ENCODE measurements at regions not wholly inside any gene's neighbourhood (a gene's known extent, or its start where the extent isn't known, plus 50 kb on each side); places are given as distances from the start of the nearest gene placed in this dataset.

GRCh38 chr20:4324611-4325243, 75.6 kb upstream of the ADRA1D start:
- no peak for DNase-seq (ENCODE audit: low read depth, low spot score)
- no peak overlapping the region for H3K4me3 ChIP-seq (replicated peaks in 1 of 3; ENCODE audit: insufficient read depth in 1 of 3, low read depth in 1 of 3, low read length in 3 of 3)
- no peak for TF ChIP-seq GATA2 (IDR thresholded peaks at IDR 0.05; ENCODE audit: insufficient read depth, insufficient read length, low read depth, low read length)
- no peak for TF ChIP-seq MYC (IDR thresholded peaks at IDR 0.05; ENCODE audit: low read depth, low read length)
- TF ChIP-seq FOS (IDR thresholded peaks at IDR 0.05; ENCODE audit: borderline replicate concordance, insufficient read depth, low read length): no peak
- no peak for TF ChIP-seq MAX (IDR thresholded peaks at IDR 0.05; ENCODE audit: insufficient read depth, insufficient read length)
- no peak for TF ChIP-seq POLR2A (IDR thresholded peaks at IDR 0.05; ENCODE audit: low read depth, low read length)
- no peak for TF ChIP-seq POLR2AphosphoS5 (IDR thresholded peaks at IDR 0.05; ENCODE audit: insufficient read depth, low read depth, low read length)
- TF ChIP-seq, protein P1, sequence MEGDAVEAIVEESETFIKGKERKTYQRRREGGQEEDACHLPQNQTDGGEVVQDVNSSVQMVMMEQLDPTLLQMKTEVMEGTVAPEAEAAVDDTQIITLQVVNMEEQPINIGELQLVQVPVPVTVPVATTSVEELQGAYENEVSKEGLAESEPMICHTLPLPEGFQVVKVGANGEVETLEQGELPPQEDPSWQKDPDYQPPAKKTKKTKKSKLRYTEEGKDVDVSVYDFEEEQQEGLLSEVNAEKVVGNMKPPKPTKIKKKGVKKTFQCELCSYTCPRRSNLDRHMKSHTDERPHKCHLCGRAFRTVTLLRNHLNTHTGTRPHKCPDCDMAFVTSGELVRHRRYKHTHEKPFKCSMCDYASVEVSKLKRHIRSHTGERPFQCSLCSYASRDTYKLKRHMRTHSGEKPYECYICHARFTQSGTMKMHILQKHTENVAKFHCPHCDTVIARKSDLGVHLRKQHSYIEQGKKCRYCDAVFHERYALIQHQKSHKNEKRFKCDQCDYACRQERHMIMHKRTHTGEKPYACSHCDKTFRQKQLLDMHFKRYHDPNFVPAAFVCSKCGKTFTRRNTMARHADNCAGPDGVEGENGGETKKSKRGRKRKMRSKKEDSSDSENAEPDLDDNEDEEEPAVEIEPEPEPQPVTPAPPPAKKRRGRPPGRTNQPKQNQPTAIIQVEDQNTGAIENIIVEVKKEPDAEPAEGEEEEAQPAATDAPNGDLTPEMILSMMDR (IDR thresholded peaks at IDR 0.05; ENCODE audit: extremely low read depth in 1 of 2, insufficient read depth in 1 of 2, low read depth in 1 of 2, low read length in 2 of 2): no peak
- no peak for TF ChIP-seq EZH2 (IDR thresholded peaks at IDR 0.05; ENCODE audit: borderline replicate concordance, low read depth, low read length, severe bottlenecking)
- TF ChIP-seq JUN (IDR thresholded peaks at IDR 0.05; ENCODE audit: borderline replicate concordance, insufficient read depth, insufficient read length, low read depth): no peak
- no peak for FAIRE-seq
- dilution Hi-C loops (cut with MboI; ENCODE audit: extremely low pct_ligation_motif_present, low sequenced_read_pairs) (no loop called here), intact Hi-C loops (cut with micrococcal nuclease) (no loop called here)
- BruUV-seq (replicated peaks): no TSS peak
- H3K27ac ChIP-seq (ENCODE audit: insufficient read depth, low read depth, low read length): no peak overlapping the region
- H3K79me2 ChIP-seq (ENCODE audit: control insufficient read depth, insufficient read depth, low read length): no peaks in the 10 kb centered on the region
- H3K4me1 ChIP-seq (ENCODE audit: control insufficient read depth, extremely low read depth, insufficient read depth, low read length): no peaks in the 10 kb centered on the region
- no peak overlapping the region for H3K9ac ChIP-seq (replicated peaks; ENCODE audit: extremely low read depth, insufficient read depth, low read length)
- peaks cover 0 to 2% of the 10 kb centered on the region in 2 experiments for H3K27me3 ChIP-seq (ENCODE audit: control insufficient read depth in 2 of 2, insufficient read depth in 2 of 2, low read length in 2 of 2)
- ChIA-PET POLR2A (no interaction called here), CTCF (no interaction called here)
- H2AFZ ChIP-seq (ENCODE audit: low read depth, low read length): no peak overlapping the region
- H3K9me1 ChIP-seq (replicated peaks; ENCODE audit: control insufficient read depth, extremely low read depth, insufficient read depth, low read length): no peaks in the 10 kb centered on the region
- no peak overlapping the region for H3K4me2 ChIP-seq (ENCODE audit: insufficient read depth, low read length)
- no peaks in the 10 kb centered on the region for H4K20me1 ChIP-seq (replicated peaks; ENCODE audit: control insufficient read depth, extremely low read depth, insufficient read depth, low read length)
- no peaks in the 10 kb centered on the region for H3K36me3 ChIP-seq (ENCODE audit: control insufficient read depth in 2 of 2, extremely low read depth in 1 of 2, insufficient read depth in 2 of 2, low read length in 2 of 2)
- no peaks in the 10 kb centered on the region for H3K9me3 ChIP-seq (replicated peaks; ENCODE audit: control insufficient read depth, insufficient read depth, low read length)
